ENCODE measurements at regions not wholly inside any gene's neighbourhood (a gene's known extent, or its start where the extent isn't known, plus 50 kb on each side); places are given as distances from the start of the nearest gene placed in this dataset.

DNA sequence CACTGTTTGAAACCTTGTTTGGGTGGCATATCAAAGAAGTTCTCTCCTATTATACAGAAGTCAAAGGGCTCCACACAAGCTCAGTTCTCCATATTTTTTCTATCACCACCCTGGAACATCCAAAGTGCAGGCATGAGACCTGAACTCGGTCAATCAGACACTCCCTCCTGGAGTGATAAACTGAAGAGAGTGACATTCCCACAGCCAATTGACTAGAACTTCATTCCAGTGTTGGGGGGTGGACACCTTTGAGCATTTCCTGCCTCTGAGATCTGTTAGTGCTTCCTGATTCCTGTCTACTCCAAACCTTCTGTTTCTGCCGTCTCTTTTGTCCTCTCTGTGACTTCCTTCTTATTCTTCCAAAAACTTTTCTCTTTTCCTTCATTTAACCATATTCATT is 220.7 kb upstream of the NOX3 start:
- no peaks in the 10 kb centered on the region for H3K9me3 ChIP-seq
- no peak for DNase-seq (ENCODE audit: low spot score in 2 of 2)
- intact Hi-C loops (cut with DNase I), result no loop called here
- H3K36me3 ChIP-seq, result no peaks in the 10 kb centered on the region
- no peak overlapping the region for H3K27ac ChIP-seq
- H3K27me3 ChIP-seq, result no peaks in the 10 kb centered on the region
- no peak overlapping the region for H3K4me3 ChIP-seq
- no peaks in the 10 kb centered on the region for H3K4me1 ChIP-seq
- TF ChIP-seq, protein P1, sequence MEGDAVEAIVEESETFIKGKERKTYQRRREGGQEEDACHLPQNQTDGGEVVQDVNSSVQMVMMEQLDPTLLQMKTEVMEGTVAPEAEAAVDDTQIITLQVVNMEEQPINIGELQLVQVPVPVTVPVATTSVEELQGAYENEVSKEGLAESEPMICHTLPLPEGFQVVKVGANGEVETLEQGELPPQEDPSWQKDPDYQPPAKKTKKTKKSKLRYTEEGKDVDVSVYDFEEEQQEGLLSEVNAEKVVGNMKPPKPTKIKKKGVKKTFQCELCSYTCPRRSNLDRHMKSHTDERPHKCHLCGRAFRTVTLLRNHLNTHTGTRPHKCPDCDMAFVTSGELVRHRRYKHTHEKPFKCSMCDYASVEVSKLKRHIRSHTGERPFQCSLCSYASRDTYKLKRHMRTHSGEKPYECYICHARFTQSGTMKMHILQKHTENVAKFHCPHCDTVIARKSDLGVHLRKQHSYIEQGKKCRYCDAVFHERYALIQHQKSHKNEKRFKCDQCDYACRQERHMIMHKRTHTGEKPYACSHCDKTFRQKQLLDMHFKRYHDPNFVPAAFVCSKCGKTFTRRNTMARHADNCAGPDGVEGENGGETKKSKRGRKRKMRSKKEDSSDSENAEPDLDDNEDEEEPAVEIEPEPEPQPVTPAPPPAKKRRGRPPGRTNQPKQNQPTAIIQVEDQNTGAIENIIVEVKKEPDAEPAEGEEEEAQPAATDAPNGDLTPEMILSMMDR (IDR thresholded peaks at IDR 0.05), result no peak

DNA sequence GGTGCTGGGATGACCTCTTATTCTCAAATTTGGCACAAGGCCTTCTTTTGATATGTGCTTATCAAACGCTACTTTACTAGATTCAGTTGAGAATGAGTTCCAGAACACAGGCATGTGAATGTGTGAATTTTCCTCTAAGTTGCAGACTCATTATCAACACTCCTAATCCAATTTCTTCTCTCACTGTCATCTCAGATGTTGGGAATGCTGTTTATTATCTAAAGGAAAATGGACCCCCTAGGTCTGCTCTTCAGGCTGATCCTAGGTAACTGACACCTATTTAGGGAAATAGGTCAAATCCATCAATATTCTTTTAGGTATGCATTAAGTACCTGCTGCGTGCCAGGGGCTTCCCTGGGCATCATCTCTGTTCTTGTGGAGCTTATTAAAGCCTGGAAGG is 215.0 kb upstream of the NOX3 start:
- TF ChIP-seq, protein P1 (IDR thresholded peaks at IDR 0.05), result no peak
- Histone ChIP-seq H3K4me1 (no peaks in the 10 kb centered on the region), H3K27me3 (no peaks in the 10 kb centered on the region), H3K27ac (no peak overlapping the region), H3K4me3 (no peak overlapping the region), H3K36me3 (no peaks in the 10 kb centered on the region), H3K9me3 (no peaks in the 10 kb centered on the region)
- DNase-seq (ENCODE audit: low spot score in 2 of 2), result no peak
- intact Hi-C loops (cut with DNase I), result no loop called here

DNA sequence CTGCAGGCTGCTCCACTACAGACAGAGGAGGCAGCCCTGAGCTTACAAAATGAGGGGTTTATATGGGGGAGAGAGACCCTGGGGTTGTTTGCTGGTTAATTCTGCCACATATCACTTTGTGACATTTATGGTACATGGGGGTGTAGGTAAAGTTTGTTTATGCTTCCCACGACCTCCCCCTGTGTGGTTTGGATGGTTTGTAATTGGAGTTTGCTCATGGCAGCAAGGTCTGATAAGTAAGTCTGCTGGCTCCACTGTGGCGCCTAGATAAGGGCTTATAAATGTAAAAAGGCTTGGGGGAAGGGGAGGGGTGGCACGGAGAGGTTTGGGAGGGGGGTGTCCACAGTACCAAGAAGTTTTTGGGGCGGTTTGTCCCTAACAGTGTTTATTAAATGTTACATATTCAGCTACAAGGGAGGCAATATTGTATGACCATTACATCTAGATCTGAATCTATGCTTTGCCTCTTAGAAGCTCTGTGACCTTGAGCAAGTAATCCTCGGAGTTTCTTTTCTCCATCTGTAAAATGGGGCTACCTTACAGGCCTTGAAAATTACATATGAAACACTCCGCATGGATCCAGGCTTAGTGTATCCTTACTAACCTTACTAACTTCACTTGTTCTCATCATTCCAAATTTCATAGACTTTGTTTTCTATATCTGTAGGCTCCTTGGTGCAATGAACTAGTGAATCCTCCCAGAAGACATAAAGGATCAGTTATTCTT is 204.8 kb upstream of the NOX3 start:
- H3K36me3 ChIP-seq, result no peaks in the 10 kb centered on the region
- intact Hi-C loops (cut with DNase I), result no loop called here
- TF ChIP-seq, protein P1 (IDR thresholded peaks at IDR 0.05), result no peak

DNA sequence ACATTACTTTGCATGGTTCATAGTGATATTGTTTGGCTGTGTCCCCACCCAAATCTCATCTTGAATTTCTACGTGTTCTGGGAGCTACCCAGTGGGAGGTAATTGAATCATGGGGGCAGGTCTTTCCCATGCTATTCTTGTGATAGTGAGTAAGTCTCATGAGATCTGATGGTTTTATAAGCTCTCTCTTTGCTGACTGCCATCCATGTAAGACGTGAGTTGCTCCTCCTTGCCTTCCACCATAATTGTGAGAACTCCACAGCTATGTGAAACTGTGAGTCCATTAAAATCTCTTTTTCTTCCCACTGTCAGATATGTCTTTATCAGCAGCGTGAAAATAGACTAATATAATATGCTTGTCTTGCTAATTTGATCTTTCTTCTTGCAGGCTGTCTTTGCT is 200.4 kb upstream of the NOX3 start:
- H3K27me3 ChIP-seq, result no peaks in the 10 kb centered on the region
- no peak for DNase-seq (ENCODE audit: low spot score in 2 of 2)
- H3K36me3 ChIP-seq, result no peaks in the 10 kb centered on the region
- TF ChIP-seq, protein P1 (IDR thresholded peaks at IDR 0.05), result no peak
- no peaks in the 10 kb centered on the region for H3K4me1 ChIP-seq
- intact Hi-C loops (cut with DNase I), result no loop called here
- no peak overlapping the region for H3K27ac ChIP-seq
- no peaks in the 10 kb centered on the region for H3K9me3 ChIP-seq
- no peak overlapping the region for H3K4me3 ChIP-seq

More for the DNA sequence above, 204.8 kb upstream of the NOX3 start:
- Histone ChIP-seq H3K4me3 (no peak overlapping the region), H3K27ac (no peak overlapping the region), H3K27me3 (no peaks in the 10 kb centered on the region), H3K4me1 (no peaks in the 10 kb centered on the region), H3K9me3 (no peaks in the 10 kb centered on the region)
- no peak for DNase-seq (ENCODE audit: low spot score in 2 of 2)

DNA sequence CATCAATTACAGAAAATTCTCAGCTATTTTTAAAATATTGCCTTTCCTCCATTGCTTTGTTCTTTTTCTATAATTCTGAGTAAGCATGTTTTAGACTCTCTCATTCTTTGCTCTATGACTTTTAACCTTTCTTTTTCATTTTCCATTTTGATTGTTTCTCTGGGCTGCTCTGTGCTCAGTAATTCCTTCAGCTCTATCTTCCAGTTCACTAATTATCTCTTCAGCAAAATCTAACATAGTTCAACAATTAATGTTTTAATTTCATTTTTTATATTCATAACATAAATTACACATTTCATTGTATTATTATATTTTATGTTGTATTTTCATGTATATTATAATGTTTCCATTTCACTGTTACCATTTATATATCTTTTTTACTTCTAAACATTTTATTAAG is 198.8 kb upstream of the NOX3 start:
- Histone ChIP-seq H3K9me3 (no peaks in the 10 kb centered on the region), H3K27ac (no peak overlapping the region), H3K4me1 (no peaks in the 10 kb centered on the region), H3K4me3 (no peak overlapping the region), H3K27me3 (no peaks in the 10 kb centered on the region), H3K36me3 (no peaks in the 10 kb centered on the region)
- intact Hi-C loops (cut with DNase I), result no loop called here
- DNase-seq (ENCODE audit: low spot score in 2 of 2), result no peak
- TF ChIP-seq, protein P1 (IDR thresholded peaks at IDR 0.05), result no peak

DNA sequence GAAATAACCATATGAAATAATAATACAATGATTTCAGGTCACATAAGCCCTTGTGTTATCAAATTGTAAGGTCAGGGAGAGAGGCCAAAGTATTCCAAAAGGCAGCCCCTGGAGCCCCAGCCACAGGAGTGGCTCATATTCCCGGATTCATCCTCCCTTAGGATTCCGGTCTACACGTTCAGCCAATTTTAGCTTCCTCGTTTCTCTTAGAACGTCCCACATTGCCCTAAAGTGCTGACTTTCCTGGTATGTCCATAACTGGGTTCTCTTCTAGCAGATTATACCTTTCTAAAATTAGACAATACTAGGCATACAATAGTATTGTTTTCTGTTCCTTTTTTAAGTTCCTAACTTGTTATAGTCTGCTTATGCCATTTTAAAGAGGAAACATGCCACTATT is 192.7 kb upstream of the NOX3 start:
- no peaks in the 10 kb centered on the region for H3K4me1 ChIP-seq
- no peak overlapping the region for H3K4me3 ChIP-seq
- no peak overlapping the region for H3K27ac ChIP-seq
- no peak for DNase-seq (ENCODE audit: low spot score in 2 of 2)
- H3K36me3 ChIP-seq, result no peaks in the 10 kb centered on the region
- no peaks in the 10 kb centered on the region for H3K9me3 ChIP-seq
- intact Hi-C loops (cut with DNase I), result no loop called here
- H3K27me3 ChIP-seq, result no peaks in the 10 kb centered on the region
- TF ChIP-seq, protein P1 (IDR thresholded peaks at IDR 0.05), result no peak

All from ascending aorta (tissue), 2 donors.